Spleen (tissue), 11 donors: ENCODE measurements at regions not wholly inside any gene's neighbourhood (a gene's known extent, or its start where the extent isn't known, plus 50 kb on each side); places are given as distances from the start of the nearest gene placed in this dataset.

Experiments
- DNase-seq: peaks from one replicate; pipeline ENCODE4 v3.0.0-alpha.2; 2020
- H3K27ac ChIP-seq, 8 donors: fragments of 200-600 bp; sonication (generic) in 7 of 8; 1 replicate in 4 of 8; 2 replicates in 4 of 8; pipeline versions ENCODE4 v1.5.0 to v1.8.0; 2016 to 2021; ENCODE audit warnings: inconsistent platforms in 4 of 8, mild to moderate bottlenecking in 4 of 8, moderate library complexity in 1 of 8
- H3K27me3 ChIP-seq, 7 donors: fragments of 200-600 bp; sonication (generic) in 6 of 7; replicated peaks in 1 of 7; 1 replicate in 4 of 7; 2 replicates in 3 of 7; pipeline versions ENCODE4 v1.5.0 to v1.8.0; 2016 to 2021; ENCODE audit warnings: inconsistent platforms in 3 of 7, mild to moderate bottlenecking in 1 of 7
- H3K36me3 ChIP-seq, 6 donors: fragments of 200-600 bp; sonication (generic) in 5 of 6; 1 replicate in 4 of 6; 2 replicates in 2 of 6; pipeline versions ENCODE4 v1.5.0 to v1.8.0; 2016 to 2021; ENCODE audit warnings: inconsistent platforms in 2 of 6
- H3K4me1 ChIP-seq, 6 donors: fragments of 200-600 bp; sonication (generic) in 5 of 6; 1 replicate in 3 of 6; 2 replicates in 3 of 6; pipeline versions ENCODE4 v1.5.0 to v1.8.0; 2016 to 2021; ENCODE audit warnings: inconsistent platforms in 3 of 6
- H3K4me3 ChIP-seq, 8 donors: fragments of 200-600 bp; sonication (generic) in 7 of 8; 1 replicate in 4 of 8; 2 replicates in 4 of 8; pipeline versions ENCODE4 v1.5.0 to v1.8.0; 2016 to 2021; ENCODE audit warnings: inconsistent platforms in 4 of 8, mild to moderate bottlenecking in 4 of 8, moderate library complexity in 2 of 8
- H3K9me3 ChIP-seq, 8 donors: fragments of 200-600 bp; sonication (generic) in 7 of 8; 1 replicate in 4 of 8; 2 replicates in 4 of 8; pipeline versions ENCODE4 v1.5.0 to v1.8.0; 2016 to 2021; ENCODE audit warnings: inconsistent platforms in 4 of 8
- CTCF ChIP-seq, 11 experiments: fragments of 200-600 bp in 7 of 11; fragments of 450-650 bp in 4 of 11; sonication (generic) in 4 of 11; IDR thresholded peaks in 8 of 11; conservative IDR thresholded peaks in 3 of 11; 1 replicate in 7 of 11; 2 replicates in 4 of 11; pipeline versions ENCODE4 v1.4.0 to v1.8.0; 2016 to 2021; ENCODE audit warnings: antibody characterized with exemption in 11 of 11, inconsistent platforms in 4 of 11, mild to moderate bottlenecking in 1 of 11
- POLR2A ChIP-seq, 3 donors: fragments of 450-650 bp; IDR thresholded peaks; one replicate each; pipeline ENCODE4 v1.5.1; 2017; ENCODE audit warnings: antibody characterized with exemption in 3 of 3, mild to moderate bottlenecking in 1 of 3
- POLR2AphosphoS5 ChIP-seq, 3 donors: sonication (generic); formaldehyde crosslinking; IDR thresholded peaks; one replicate each; pipeline ENCODE4 v1.5.1; 2017; ENCODE audit warnings: antibody characterized with exemption in 3 of 3
- WGBS, 5 donors: extraction: QIAGEN DNeasy Blood & Tissue Kit in 3 of 5; methylation state at CpG; one replicate each; pipeline versions ENCODE4 v1.1.5 to v1.1.7; 2013 to 2018; 5-methylcytosine and 5-hydroxymethylcytosine counted together
- intact Hi-C: fragments of 100-400 bp; cut with DNase I; formaldehyde crosslinking; loops from one replicate; pipeline ENCODE4 v1.15.0; 2023; ENCODE audit warnings: low total_unique reads
- donor health status: healthy with polysubstance abuse.
- donor health status: DM: no; HTN: no; CAD: no; lungs with moderate emphysema.
- donor health status: DM: no; HTN: no; CAD: no.
- donor health status: Bipolar disorder and iron deficiency.
- donor health status: healthy.
- donor health status: DM: no; HTN: no; CAD: no.
- donor health status: DM: yes; HTN: yes; CAD: no.

GRCh38 chr15:35173444-35174118 is 88.5 kb upstream of the NANOGP8 start:
- H3K27me3 ChIP-seq, result no peaks in the 10 kb centered on the region
- 68 to 79% (median 76%) methylated on average over 4 of the region's 4 CpGs for WGBS, 5 donors

GRCh38 chr15:35170207-35170606 is 85.1 kb upstream of the NANOGP8 start:
- DNase-seq, result no peak
- Histone ChIP-seq H3K4me3 (no peak overlapping the region), H3K9me3 (no peaks in the 10 kb centered on the region), H3K27me3 (no peaks in the 10 kb centered on the region), H3K4me1 (no peaks in the 10 kb centered on the region), H3K27ac (no peak overlapping the region), H3K36me3 (no peaks in the 10 kb centered on the region)
- TF ChIP-seq POLR2AphosphoS5 (IDR thresholded peaks at IDR 0.05) (no peak), POLR2A (IDR thresholded peaks at IDR 0.05) (no peak), CTCF (IDR thresholded peaks at IDR 0.05 in 8 of 11, conservative IDR thresholded peaks at IDR 0.05 in 3 of 11) (no peak)
- intact Hi-C loops, result no loop called here
- 67 to 84% (median 84%) methylated on average over 3 of the region's 3 CpGs for WGBS, 5 donors

More at GRCh38 chr15:35173444-35174118, 88.5 kb upstream of the NANOGP8 start:
- Histone ChIP-seq H3K9me3 (no peaks in the 10 kb centered on the region), H3K4me3 (no peak overlapping the region), H3K4me1 (no peaks in the 10 kb centered on the region), H3K36me3 (no peaks in the 10 kb centered on the region), H3K27ac (no peak overlapping the region)
- DNase-seq, result no peak
- TF ChIP-seq POLR2A (IDR thresholded peaks at IDR 0.05) (no peak), CTCF (IDR thresholded peaks at IDR 0.05 in 8 of 11, conservative IDR thresholded peaks at IDR 0.05 in 3 of 11) (no peak), POLR2AphosphoS5 (IDR thresholded peaks at IDR 0.05) (no peak)
- intact Hi-C loops, result no loop called here

- Histone ChIP-seq H3K27ac (no peak overlapping the region), H3K27me3 (no peaks in the 10 kb centered on the region), H3K36me3 (no peaks in the 10 kb centered on the region), H3K4me3 (no peak overlapping the region), H3K4me1 (no peaks in the 10 kb centered on the region), H3K9me3 (no peaks in the 10 kb centered on the region)
- 31 to 53% (median 45%) methylated on average over 4 of the region's 4 CpGs for WGBS, 5 donors
- intact Hi-C loops, result no loop called here
- TF ChIP-seq POLR2AphosphoS5 (IDR thresholded peaks at IDR 0.05) (no peak), POLR2A (IDR thresholded peaks at IDR 0.05) (no peak), CTCF (IDR thresholded peaks at IDR 0.05 in 8 of 11, conservative IDR thresholded peaks at IDR 0.05 in 3 of 11) (no peak)
- DNase-seq, result no peak
These were observed 83.4 kb upstream of the NANOGP8 start for GRCh38 chr15:35168464-35168863.

GRCh38 chr15:35167675-35168074 is 82.6 kb upstream of the NANOGP8 start:
- no peak overlapping the region for H3K27ac ChIP-seq
- 82 to 90% (median 88%) methylated on average over 2 of the region's 2 CpGs for WGBS, 5 donors
- no peak for TF ChIP-seq POLR2AphosphoS5 (IDR thresholded peaks at IDR 0.05)
- TF ChIP-seq POLR2A (IDR thresholded peaks at IDR 0.05), result no peak
- TF ChIP-seq CTCF (IDR thresholded peaks at IDR 0.05 in 8 of 11, conservative IDR thresholded peaks at IDR 0.05 in 3 of 11), result no peak
- H3K36me3 ChIP-seq, result no peaks in the 10 kb centered on the region
- intact Hi-C loops, result no loop called here
- no peaks in the 10 kb centered on the region for H3K4me1 ChIP-seq
- no peaks in the 10 kb centered on the region for H3K9me3 ChIP-seq
- H3K4me3 ChIP-seq, result no peak overlapping the region
- H3K27me3 ChIP-seq, result no peaks in the 10 kb centered on the region
- no peak for DNase-seq
